C4-2B (cell line): ENCODE measurements at regions not wholly inside any gene's neighbourhood (a gene's known extent, or its start where the extent isn't known, plus 50 kb on each side); places are given as distances from the start of the nearest gene placed in this dataset.

Experiments
- H3K27ac ChIP-seq: fragments of 450-650 bp; 2 replicates; pipeline ENCODE4 v1.5.1; 2017
- ZFX ChIP-seq: fragments of 450-650 bp; IDR thresholded peaks from 2 replicates; pipeline ENCODE4 v1.6.1; 2017
- TF ChIP-seq, protein P1 (sequence below): fragments of 450-650 bp; conservative IDR thresholded peaks from 2 replicates; pipeline ENCODE4 v1.5.1; 2017; ENCODE audit warnings: mild to moderate bottlenecking

DNA sequence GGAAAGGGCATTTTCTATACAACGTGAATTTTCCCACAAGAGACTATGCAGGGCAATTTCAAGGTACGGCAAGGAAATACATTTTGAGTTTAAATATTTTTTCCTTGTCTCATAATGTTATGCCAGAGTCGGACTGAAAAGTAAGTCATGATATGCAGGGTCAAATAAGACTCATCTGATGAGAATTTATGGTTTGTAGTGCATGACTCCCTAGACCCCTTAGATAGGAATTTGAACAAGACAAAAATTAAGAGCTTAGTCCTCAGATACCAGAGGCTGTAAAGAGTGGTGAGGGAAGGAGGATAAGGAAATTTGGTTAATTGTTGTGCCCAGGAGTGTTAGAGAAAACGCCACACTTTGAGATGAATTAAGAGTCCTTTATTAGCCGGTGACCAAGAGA lies 616.6 kb downstream of the XPNPEP1 start:
- TF ChIP-seq, protein P1, sequence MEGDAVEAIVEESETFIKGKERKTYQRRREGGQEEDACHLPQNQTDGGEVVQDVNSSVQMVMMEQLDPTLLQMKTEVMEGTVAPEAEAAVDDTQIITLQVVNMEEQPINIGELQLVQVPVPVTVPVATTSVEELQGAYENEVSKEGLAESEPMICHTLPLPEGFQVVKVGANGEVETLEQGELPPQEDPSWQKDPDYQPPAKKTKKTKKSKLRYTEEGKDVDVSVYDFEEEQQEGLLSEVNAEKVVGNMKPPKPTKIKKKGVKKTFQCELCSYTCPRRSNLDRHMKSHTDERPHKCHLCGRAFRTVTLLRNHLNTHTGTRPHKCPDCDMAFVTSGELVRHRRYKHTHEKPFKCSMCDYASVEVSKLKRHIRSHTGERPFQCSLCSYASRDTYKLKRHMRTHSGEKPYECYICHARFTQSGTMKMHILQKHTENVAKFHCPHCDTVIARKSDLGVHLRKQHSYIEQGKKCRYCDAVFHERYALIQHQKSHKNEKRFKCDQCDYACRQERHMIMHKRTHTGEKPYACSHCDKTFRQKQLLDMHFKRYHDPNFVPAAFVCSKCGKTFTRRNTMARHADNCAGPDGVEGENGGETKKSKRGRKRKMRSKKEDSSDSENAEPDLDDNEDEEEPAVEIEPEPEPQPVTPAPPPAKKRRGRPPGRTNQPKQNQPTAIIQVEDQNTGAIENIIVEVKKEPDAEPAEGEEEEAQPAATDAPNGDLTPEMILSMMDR, result no peak
- TF ChIP-seq ZFX, result no peak
- no peak overlapping the region for H3K27ac ChIP-seq

DNA sequence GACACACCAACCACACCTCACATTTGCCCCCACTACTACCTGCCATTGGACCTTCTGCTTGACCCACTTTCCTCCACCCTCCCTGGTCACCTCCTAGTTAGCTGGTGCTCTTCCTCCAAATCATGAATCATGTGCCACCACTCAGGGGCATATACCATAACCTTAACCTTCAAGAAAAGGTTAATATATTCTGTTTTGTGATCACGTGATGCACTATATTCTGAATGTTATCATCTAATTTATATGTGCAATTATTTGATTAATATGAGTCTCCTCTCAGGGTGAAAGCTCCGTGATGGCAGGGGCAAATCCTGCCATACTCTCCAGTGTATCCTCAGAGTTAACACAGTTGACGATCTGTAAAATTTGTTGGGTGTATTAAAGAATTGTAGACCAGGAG lies 635.5 kb downstream of the XPNPEP1 start:
- H3K27ac ChIP-seq, result no peak overlapping the region
- TF ChIP-seq, protein P1, result no peak
- no peak for TF ChIP-seq ZFX

DNA sequence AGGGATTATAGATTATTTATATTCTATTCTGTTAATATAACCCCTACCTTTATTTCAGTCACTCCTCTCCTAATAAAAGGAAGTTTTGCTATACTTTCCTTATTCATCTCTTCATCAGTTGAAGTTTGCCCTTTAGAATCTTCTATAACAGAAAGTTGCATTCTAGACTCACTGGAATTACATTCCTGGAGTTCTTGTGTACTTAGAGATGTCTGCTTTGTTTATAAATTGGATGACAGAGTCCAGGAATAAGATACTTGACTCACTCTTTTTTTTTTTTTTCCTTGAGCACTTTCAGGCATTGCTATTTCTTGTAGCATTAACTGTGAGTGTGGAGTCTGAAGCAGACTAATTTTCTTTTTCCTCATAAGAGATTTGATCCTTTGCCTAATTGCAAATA lies 640.8 kb downstream of the XPNPEP1 start:
- no peak overlapping the region for H3K27ac ChIP-seq
- TF ChIP-seq, protein P1, result no peak
- TF ChIP-seq ZFX, result no peak

DNA sequence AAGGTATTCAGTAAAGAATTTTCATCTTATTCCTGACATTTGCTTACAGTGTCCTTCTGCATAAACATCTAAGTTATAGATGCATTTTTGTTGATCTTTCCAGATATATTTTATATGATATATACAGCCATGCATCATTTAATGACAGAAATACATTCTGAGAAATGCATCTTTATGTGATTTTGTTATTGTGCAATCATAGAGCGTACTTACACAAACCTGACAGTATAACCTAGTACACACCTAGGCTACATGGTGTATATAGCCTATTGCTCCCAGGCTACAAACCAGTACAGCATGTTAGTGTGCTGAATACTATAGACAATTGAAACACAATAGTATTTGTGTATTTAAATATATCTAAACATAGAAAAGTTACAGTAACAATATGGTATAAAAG lies 642.0 kb downstream of the XPNPEP1 start:
- no peak overlapping the region for H3K27ac ChIP-seq

DNA sequence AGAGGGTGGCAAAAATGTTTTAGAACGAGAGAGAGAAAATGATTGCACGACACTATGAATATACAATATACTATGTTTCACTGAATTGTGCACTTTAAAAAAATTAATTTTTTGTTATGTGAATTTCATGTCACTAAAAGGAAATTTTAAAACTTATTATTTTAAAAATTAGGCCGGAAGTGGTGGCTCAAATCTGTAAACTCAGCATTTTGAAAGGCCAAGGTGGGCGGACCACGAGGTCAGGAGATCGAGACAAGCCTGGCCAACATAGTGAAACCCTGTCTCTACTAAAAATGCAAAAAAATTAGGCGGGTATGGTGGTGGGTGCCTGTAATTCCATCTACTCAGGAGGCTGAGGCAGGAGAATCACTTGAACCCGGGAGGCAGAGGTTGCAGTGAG lies 642.5 kb downstream of the XPNPEP1 start:
- TF ChIP-seq, protein P1, result no peak
- TF ChIP-seq ZFX, result no peak
- no peak overlapping the region for H3K27ac ChIP-seq

More for the DNA sequence above, 642.0 kb downstream of the XPNPEP1 start:
- TF ChIP-seq ZFX, result no peak
- TF ChIP-seq, protein P1, result no peak

DNA sequence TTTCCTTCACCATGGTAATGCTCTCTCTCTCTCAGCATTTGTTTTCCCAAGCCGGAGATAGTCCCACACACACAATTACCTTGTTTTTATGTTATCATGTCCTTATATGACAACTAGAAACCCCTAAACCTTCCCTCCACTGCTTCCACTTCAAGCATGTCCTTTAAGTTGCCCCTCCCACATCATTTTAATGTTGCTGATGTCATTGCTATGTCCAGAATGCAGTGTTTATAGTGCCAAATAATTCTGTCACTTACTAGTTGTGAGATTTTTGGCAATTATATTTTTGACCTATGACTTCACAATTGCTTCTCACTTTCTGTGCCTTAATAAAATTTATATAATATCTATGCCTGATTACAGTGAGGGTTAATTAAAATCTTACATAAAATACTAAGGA lies 645.9 kb downstream of the XPNPEP1 start:
- H3K27ac ChIP-seq, result no peak overlapping the region
- TF ChIP-seq, protein P1, result no peak
- TF ChIP-seq ZFX, result no peak

DNA sequence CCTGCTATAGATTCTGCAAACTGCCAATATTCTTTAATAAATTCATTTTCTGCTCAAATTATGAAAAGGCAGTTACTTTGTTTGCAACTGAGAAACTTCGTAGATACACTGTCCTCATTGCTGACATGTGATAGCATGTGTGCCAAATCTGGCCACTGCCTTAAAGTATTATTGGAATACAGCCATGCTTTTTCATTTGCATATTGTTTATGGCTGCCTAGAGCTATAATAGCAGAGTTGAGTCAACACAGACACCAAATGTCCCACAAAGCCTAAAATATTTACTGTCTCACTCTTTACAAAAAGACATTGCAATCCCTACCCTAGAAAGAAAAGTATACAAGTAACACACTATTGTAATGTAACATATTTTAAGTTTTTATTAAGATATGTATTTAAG lies 647.4 kb downstream of the XPNPEP1 start:
- TF ChIP-seq, protein P1, result no peak
- TF ChIP-seq ZFX, result no peak
- H3K27ac ChIP-seq, result no peak overlapping the region
